H9 (cell line): ENCODE measurements at regions not wholly inside any gene's neighbourhood (a gene's known extent, or its start where the extent isn't known, plus 50 kb on each side); places are given as distances from the start of the nearest gene placed in this dataset.

Experiments used
- DNase-seq: peaks from one replicate; pipeline ENCODE4 v3.0.0-alpha.2; 2017
- H2AFZ ChIP-seq: one replicate; pipeline ENCODE4 v1.6.1; 2013; ENCODE audit warnings: mild to moderate bottlenecking, low read length, control low read depth, moderate library complexity
- H2AK5ac ChIP-seq: 2 replicates; pipeline ENCODE4 v1.6.1; 2013; ENCODE audit warnings: low read length, control low read depth, mixed read lengths; ENCODE audit not compliant: insufficient read length
- H2BK120ac ChIP-seq: one replicate; pipeline ENCODE4 v1.6.1; 2013; ENCODE audit warnings: low read depth, mild to moderate bottlenecking, low read length, control low read depth, inconsistent platforms; ENCODE audit not compliant: poor library complexity, severe bottlenecking
- H2BK12ac ChIP-seq: 2 replicates; pipeline ENCODE4 v1.6.1; 2013; ENCODE audit warnings: low read length, control low read depth, mixed read lengths, low read depth; ENCODE audit not compliant: insufficient read length
- H2BK15ac ChIP-seq: 2 replicates; pipeline ENCODE4 v1.6.1; 2013; ENCODE audit warnings: low read depth, low read length, control low read depth
- H2BK20ac ChIP-seq: one replicate; pipeline ENCODE4 v1.6.1; 2013; ENCODE audit warnings: low read depth, mild to moderate bottlenecking, low read length, control low read depth, inconsistent platforms; ENCODE audit not compliant: poor library complexity, severe bottlenecking
- H2BK5ac ChIP-seq: 2 replicates; pipeline ENCODE4 v1.6.1; 2013; ENCODE audit warnings: low read length, control low read depth, mixed read lengths; ENCODE audit not compliant: insufficient read length
- H3K14ac ChIP-seq: 2 replicates; pipeline ENCODE4 v1.6.1; 2013; ENCODE audit warnings: low read length, control low read depth; ENCODE audit not compliant: insufficient read depth
- H3K18ac ChIP-seq: 2 replicates; pipeline ENCODE4 v1.6.1; 2013; ENCODE audit warnings: low read depth, mild to moderate bottlenecking, mixed read lengths, low read length, control low read depth; ENCODE audit not compliant: insufficient read length
- H3K23ac ChIP-seq: 2 replicates; pipeline ENCODE4 v1.6.1; 2013; ENCODE audit warnings: low read length, control low read depth, mixed read lengths, low read depth; ENCODE audit not compliant: insufficient read length
- H3K23me2 ChIP-seq: 2 replicates; pipeline ENCODE4 v1.6.1; 2013; ENCODE audit warnings: low read depth, mild to moderate bottlenecking, mixed read lengths, low read length, control low read depth; ENCODE audit not compliant: insufficient read length, poor library complexity, severe bottlenecking
- H3K27ac ChIP-seq: 2 replicates; pipeline ENCODE4 v1.5.1; 2013; ENCODE audit warnings: low read length, control low read depth, mixed read lengths, low read depth; ENCODE audit not compliant: insufficient read length
- H3K27me3 ChIP-seq: 2 replicates; pipeline ENCODE4 v1.6.1; 2013; ENCODE audit warnings: low read length, control low read depth, inconsistent platforms; ENCODE audit not compliant: insufficient read depth
- H3K4ac ChIP-seq: 2 replicates; pipeline ENCODE4 v1.6.1; 2013; ENCODE audit warnings: low read depth, mild to moderate bottlenecking, control low read depth, inconsistent platforms, low read length, moderate library complexity
- H3K4me1 ChIP-seq: 2 replicates; pipeline ENCODE4 v1.6.1; 2013; ENCODE audit warnings: low read length, control low read depth, inconsistent platforms; ENCODE audit not compliant: insufficient read depth
- H3K4me2 ChIP-seq: 2 replicates; pipeline ENCODE4 v1.6.1; 2013; ENCODE audit warnings: low read length, control low read depth, mixed read lengths; ENCODE audit not compliant: insufficient read length, insufficient read depth
- H3K56ac ChIP-seq: 2 replicates; pipeline ENCODE4 v1.6.1; 2013; ENCODE audit warnings: low read depth, mild to moderate bottlenecking, mixed read lengths, low read length, control low read depth; ENCODE audit not compliant: insufficient read length
- H3K79me1 ChIP-seq: 2 replicates; pipeline ENCODE4 v1.6.1; 2013; ENCODE audit warnings: low read depth, mild to moderate bottlenecking, moderate library complexity, low read length, control low read depth, inconsistent platforms; ENCODE audit not compliant: insufficient read depth, poor library complexity, severe bottlenecking
- H3K79me2 ChIP-seq: 2 replicates; pipeline ENCODE4 v1.6.1; 2013; ENCODE audit warnings: low read length, control low read depth, inconsistent platforms; ENCODE audit not compliant: insufficient read depth
- H3K9ac ChIP-seq: 2 replicates; pipeline ENCODE4 v1.6.1; 2013; ENCODE audit warnings: low read length, control low read depth, mixed read lengths; ENCODE audit not compliant: insufficient read length; ENCODE audit errors: extremely low read depth
- H3K9me3 ChIP-seq: one replicate; pipeline ENCODE4 v1.6.1; 2013; ENCODE audit warnings: low read depth, low read length, inconsistent platforms; ENCODE audit not compliant: control insufficient read depth
- H3T11ph ChIP-seq: one replicate; pipeline ENCODE4 v1.6.1; 2013; ENCODE audit warnings: mild to moderate bottlenecking, low read length, control low read depth, inconsistent platforms
- H4K20me1 ChIP-seq: one replicate; pipeline ENCODE4 v1.6.1; 2013; ENCODE audit not compliant: control insufficient read depth, insufficient read length, insufficient read depth
- H4K5ac ChIP-seq: 2 replicates; pipeline ENCODE4 v1.6.1; 2013; ENCODE audit warnings: low read depth, mild to moderate bottlenecking, mixed read lengths, low read length, control low read depth; ENCODE audit not compliant: insufficient read length
- H4K8ac ChIP-seq: replicated peaks from 2 replicates; pipeline ENCODE4 v1.6.1; 2013; ENCODE audit warnings: low read length, control low read depth, mixed read lengths, low read depth; ENCODE audit not compliant: insufficient read length
- H4K91ac ChIP-seq: 2 replicates; pipeline ENCODE4 v1.6.1; 2013; ENCODE audit warnings: low read depth, mild to moderate bottlenecking, moderate library complexity, mixed read lengths, low read length, control low read depth; ENCODE audit not compliant: insufficient read length
- H3K27ac Mint-ChIP-seq, 3 experiments: 2 replicates in 2 of 3; 3 replicates in 1 of 3; pipeline ENCODE4 v1.8.0; 2020 to 2021; ENCODE audit warnings: mixed read lengths in 3 of 3, mild to moderate bottlenecking in 1 of 3, moderate library complexity in 1 of 3
- H3K27me3 Mint-ChIP-seq: 2 replicates; pipeline ENCODE4 v1.8.0; 2021; ENCODE audit warnings: low read depth, mild to moderate bottlenecking, moderate library complexity, mixed read lengths
- H3K36me3 Mint-ChIP-seq, 3 experiments: 2 replicates in 2 of 3; 3 replicates in 1 of 3; pipeline ENCODE4 v1.8.0; 2020 to 2021; ENCODE audit warnings: low read depth in 3 of 3, mixed read lengths in 3 of 3; ENCODE audit not compliant: insufficient read depth in 1 of 3
- H3K4me1 Mint-ChIP-seq, 2 experiments: 2 replicates each; pipeline ENCODE4 v1.8.0; 2020; ENCODE audit warnings: mixed read lengths in 2 of 2
- H3K4me3 Mint-ChIP-seq, 2 experiments: 2 replicates in 1 of 2; 3 replicates in 1 of 2; pipeline ENCODE4 v1.8.0; 2020 to 2021; ENCODE audit warnings: mild to moderate bottlenecking in 2 of 2, mixed read lengths in 2 of 2, moderate library complexity in 1 of 2
- H3K9me3 Mint-ChIP-seq, 2 experiments: 2 replicates in 1 of 2; 3 replicates in 1 of 2; pipeline ENCODE4 v1.8.0; 2020; ENCODE audit warnings: mild to moderate bottlenecking in 2 of 2, mixed read lengths in 2 of 2, moderate library complexity in 1 of 2
- WGBS: extraction: QIAGEN DNeasy Blood & Tissue Kit; methylation state at CpG from one replicate; pipeline ENCODE4 v1.1.7; 2013; ENCODE audit warnings: missing lambda C conversion rate, low lambda C conversion rate, mixed read lengths; ENCODE audit not compliant: insufficient read length; ENCODE audit errors: extremely low coverage; 5-methylcytosine and 5-hydroxymethylcytosine counted together
- TF ChIP-seq, protein P1 (sequence below): fragments of 200-600 bp; sonication (generic); conservative IDR thresholded peaks from 3 replicates; pipeline ENCODE4 v1.8.0; 2021; ENCODE audit warnings: antibody characterized with exemption, mild to moderate bottlenecking

DNA sequence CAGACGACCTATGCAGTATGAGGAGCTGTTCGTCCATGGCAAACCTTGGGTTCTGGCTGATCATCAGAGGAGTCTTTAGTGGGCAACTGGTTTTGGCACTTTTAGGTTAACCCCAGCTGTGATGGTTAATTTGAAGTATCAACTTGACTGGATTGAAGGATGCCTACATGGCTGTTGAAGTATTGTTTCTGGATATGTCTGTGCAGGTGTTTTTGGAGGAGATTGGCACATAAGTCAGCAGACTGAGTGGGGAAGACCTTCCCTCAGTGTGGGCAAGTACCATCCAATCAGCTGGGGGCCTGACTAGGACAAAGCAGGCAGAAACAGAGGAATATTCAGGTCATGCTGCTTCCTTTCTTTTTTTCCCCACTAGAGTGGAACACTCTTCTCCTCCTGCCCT lies 284.1 kb downstream of the NFKBIZ start:
- Mint-ChIP-seq H3K9me3 (no peaks in the 10 kb centered on the region), H3K4me1 (no peaks in the 10 kb centered on the region; a peak in 1 of 4 replicates), H3K36me3 (no peaks in the 10 kb centered on the region), H3K27ac (no peak overlapping the region; a peak in 1 of 7 replicates), H3K4me3 (no peak overlapping the region), H3K27me3 (no peaks in the 10 kb centered on the region)
- Histone ChIP-seq H3K18ac (no peak overlapping the region), H3K9ac (no peak overlapping the region), H2BK120ac (no peak overlapping the region), H3K4me1 (no peaks in the 10 kb centered on the region), H4K8ac (no peak overlapping the region), H3K9me3 (no peaks in the 10 kb centered on the region), H4K20me1 (no peaks in the 10 kb centered on the region), H2BK20ac (no peak overlapping the region), H3K27ac (no peak overlapping the region), H3K4ac (no peak overlapping the region), H2BK5ac (no peak overlapping the region), H2BK15ac (no peak overlapping the region), H3K79me1 (no peaks in the 10 kb centered on the region), H2AFZ (no peak overlapping the region), H3K23me2 (no peaks in the 10 kb centered on the region), H4K5ac (no peak overlapping the region), H4K91ac (no peak overlapping the region), H3K56ac (no peak overlapping the region), H2AK5ac (no peak overlapping the region), H3K27me3 (no peaks in the 10 kb centered on the region), H3T11ph (no peak overlapping the region), H2BK12ac (no peak overlapping the region), H3K23ac (no peak overlapping the region), H3K4me2 (no peak overlapping the region), H3K79me2 (no peaks in the 10 kb centered on the region), H3K14ac (no peak overlapping the region)
- TF ChIP-seq, protein P1, sequence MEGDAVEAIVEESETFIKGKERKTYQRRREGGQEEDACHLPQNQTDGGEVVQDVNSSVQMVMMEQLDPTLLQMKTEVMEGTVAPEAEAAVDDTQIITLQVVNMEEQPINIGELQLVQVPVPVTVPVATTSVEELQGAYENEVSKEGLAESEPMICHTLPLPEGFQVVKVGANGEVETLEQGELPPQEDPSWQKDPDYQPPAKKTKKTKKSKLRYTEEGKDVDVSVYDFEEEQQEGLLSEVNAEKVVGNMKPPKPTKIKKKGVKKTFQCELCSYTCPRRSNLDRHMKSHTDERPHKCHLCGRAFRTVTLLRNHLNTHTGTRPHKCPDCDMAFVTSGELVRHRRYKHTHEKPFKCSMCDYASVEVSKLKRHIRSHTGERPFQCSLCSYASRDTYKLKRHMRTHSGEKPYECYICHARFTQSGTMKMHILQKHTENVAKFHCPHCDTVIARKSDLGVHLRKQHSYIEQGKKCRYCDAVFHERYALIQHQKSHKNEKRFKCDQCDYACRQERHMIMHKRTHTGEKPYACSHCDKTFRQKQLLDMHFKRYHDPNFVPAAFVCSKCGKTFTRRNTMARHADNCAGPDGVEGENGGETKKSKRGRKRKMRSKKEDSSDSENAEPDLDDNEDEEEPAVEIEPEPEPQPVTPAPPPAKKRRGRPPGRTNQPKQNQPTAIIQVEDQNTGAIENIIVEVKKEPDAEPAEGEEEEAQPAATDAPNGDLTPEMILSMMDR = no peak
- no CpG with 5 or more reads among the region's 2 CpGs for WGBS
- no peak for DNase-seq
